RWPE2 (cell line): ENCODE measurements at regions not wholly inside any gene's neighbourhood (a gene's known extent, or its start where the extent isn't known, plus 50 kb on each side); places are given as distances from the start of the nearest gene placed in this dataset.

Experiments used
- ATAC-seq: fragments of 200-7000 bp; cut with Tn5 transposase; 3 replicates; pipeline ENCODE4 v1.9.1; 2021; ENCODE audit warnings: low read depth
- DNase-seq: peaks from one replicate; pipeline ENCODE4 v3.0.0-alpha.2; 2020; ENCODE audit warnings: low spot score
- H3K27ac ChIP-seq: fragments of 450-650 bp; 2 replicates; pipeline ENCODE4 v1.5.1; 2017; ENCODE audit warnings: mild to moderate bottlenecking; ENCODE audit not compliant: poor library complexity, severe bottlenecking
- H3K27me3 ChIP-seq: fragments of 250-450 bp; sonication (Bioruptor Pico); 2 replicates; pipeline ENCODE4 v1.5.1; 2021; ENCODE audit warnings: mild to moderate bottlenecking, moderate library complexity; ENCODE audit not compliant: insufficient read depth, poor library complexity, severe bottlenecking
- H3K36me3 ChIP-seq: fragments of 250-450 bp; sonication (Bioruptor Pico); 2 replicates; pipeline ENCODE4 v1.5.1; 2020; ENCODE audit warnings: low read depth, mild to moderate bottlenecking, moderate library complexity
- H3K4me1 ChIP-seq: fragments of 250-450 bp; sonication (Bioruptor Pico); 2 replicates; pipeline ENCODE4 v1.5.1; 2021; ENCODE audit warnings: mild to moderate bottlenecking, moderate library complexity; ENCODE audit not compliant: insufficient read depth, poor library complexity, severe bottlenecking
- H3K4me3 ChIP-seq: fragments of 250-450 bp; sonication (Bioruptor Pico); 2 replicates; pipeline ENCODE4 v1.5.1; 2021; ENCODE audit warnings: mild to moderate bottlenecking, moderate library complexity; ENCODE audit not compliant: severe bottlenecking
- H3K9me3 ChIP-seq: fragments of 250-450 bp; sonication (Bioruptor Pico); 2 replicates; pipeline ENCODE4 v1.5.1; 2021; ENCODE audit warnings: mild to moderate bottlenecking, moderate library complexity; ENCODE audit not compliant: severe bottlenecking
- CTCF ChIP-seq: fragments of 450-650 bp; IDR thresholded peaks from one replicate; pipeline ENCODE4 v1.5.1; 2017; ENCODE audit warnings: mild to moderate bottlenecking, moderate library complexity; ENCODE audit not compliant: poor library complexity, severe bottlenecking

- DNase-seq: no peak
- TF ChIP-seq CTCF: no peak
- H3K4me3 ChIP-seq: no peak overlapping the region
- no peaks in the 10 kb centered on the region for H3K9me3 ChIP-seq
- ATAC-seq: no peak
- no peak overlapping the region for H3K27ac ChIP-seq
- no peaks in the 10 kb centered on the region for H3K27me3 ChIP-seq
- no peaks in the 10 kb centered on the region for H3K4me1 ChIP-seq
- H3K36me3 ChIP-seq: no peaks in the 10 kb centered on the region
Observed at GRCh38 chr20:50387996-50388332, 122.2 kb upstream of the PTPN1 start.

DNA sequence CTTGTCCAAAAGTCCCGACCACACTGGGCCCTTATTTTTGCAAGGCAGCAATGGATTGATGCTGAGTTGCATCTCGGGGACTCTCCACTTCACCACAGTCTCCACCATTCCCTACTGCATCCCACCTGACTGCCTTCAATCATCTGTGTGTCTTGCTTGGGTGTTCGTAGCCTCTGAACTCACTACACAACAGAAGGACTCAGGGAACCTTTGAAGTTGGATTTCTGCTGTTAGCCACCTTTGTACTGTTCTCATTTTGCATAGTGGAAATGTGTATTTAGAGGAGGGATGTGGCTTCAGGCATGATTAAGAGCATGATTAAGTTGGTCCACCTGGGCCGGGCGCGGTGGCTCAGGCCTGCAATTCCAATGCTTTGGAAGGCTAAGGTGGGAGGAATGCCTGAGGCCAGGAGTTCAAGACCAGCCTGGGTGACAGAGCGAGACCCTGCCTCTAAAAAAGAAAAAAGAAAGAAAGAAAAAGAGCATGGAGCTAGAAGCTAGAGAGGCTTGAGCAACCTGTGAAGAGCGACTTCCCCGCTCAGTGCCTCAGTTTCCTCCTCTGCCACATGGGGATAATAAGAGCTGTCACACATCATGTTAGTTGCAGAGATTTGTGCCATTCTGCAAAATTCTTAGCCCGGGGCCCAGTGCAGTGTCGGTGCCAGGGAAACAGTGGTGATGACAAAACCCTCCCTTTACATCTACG, 121.3 kb upstream of the PTPN1 start:
- no peaks in the 10 kb centered on the region for H3K27me3 ChIP-seq
- no peaks in the 10 kb centered on the region for H3K9me3 ChIP-seq
- no peak overlapping the region for H3K27ac ChIP-seq
- H3K4me3 ChIP-seq: no peak overlapping the region
- TF ChIP-seq CTCF: no peak
- DNase-seq (no peak), ATAC-seq (no peak)
- no peaks in the 10 kb centered on the region for H3K36me3 ChIP-seq
- H3K4me1 ChIP-seq: no peaks in the 10 kb centered on the region

GRCh38 chr20:50389438-50389807, 120.8 kb upstream of the PTPN1 start:
- no peaks in the 10 kb centered on the region for H3K4me1 ChIP-seq
- no peaks in the 10 kb centered on the region for H3K27me3 ChIP-seq
- H3K27ac ChIP-seq: no peak overlapping the region
- no peak for ATAC-seq
- no peak overlapping the region for H3K4me3 ChIP-seq
- DNase-seq: no peak
- H3K36me3 ChIP-seq: no peaks in the 10 kb centered on the region
- no peak for TF ChIP-seq CTCF
- H3K9me3 ChIP-seq: no peaks in the 10 kb centered on the region

DNA sequence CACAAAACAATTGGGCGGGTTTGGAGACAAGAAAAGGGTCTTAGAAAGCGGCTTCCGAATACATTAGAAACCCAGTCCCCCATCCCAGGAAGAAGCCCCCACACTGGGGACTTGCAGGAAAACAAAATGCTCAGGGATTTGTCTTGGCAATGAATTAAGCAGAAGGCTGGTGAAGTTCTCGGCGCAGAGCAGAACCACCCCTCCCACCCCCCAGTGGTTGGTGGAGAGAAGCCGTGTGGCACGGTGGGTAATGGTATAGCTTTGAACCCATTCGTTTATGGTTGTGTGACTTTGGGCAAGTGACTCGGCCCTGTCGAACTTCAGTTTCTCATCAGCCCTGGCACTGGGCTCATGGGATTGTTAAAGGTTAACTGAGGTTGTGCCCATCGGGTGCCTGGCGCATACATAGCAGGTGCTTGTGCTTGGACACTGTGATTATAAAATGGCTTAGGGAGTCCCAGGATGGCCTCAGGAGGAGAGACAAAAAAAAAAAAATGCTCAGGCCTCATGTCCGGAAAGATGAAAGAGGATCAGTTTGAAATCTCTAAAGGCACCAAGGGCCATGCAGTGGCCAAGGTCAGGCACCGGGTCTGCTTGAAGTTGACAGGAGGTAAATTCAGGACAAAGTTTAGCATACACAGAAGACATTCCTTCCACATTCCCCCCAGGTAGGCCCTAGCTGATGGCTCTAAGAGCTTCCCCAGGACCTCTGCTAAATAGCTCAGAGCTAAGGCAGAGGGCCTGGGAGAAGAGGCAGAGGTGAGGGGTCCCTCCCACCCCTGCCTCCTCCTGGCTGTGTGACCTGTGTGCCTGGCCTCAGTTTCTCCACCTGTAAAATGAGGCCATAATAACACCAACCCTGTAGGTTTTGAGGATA, 120.1 kb upstream of the PTPN1 start:
- DNase-seq (peak; percentile 77), ATAC-seq (no peak)
- H3K27me3 ChIP-seq: no peaks in the 10 kb centered on the region
- no peak overlapping the region for H3K4me3 ChIP-seq
- H3K36me3 ChIP-seq: no peaks in the 10 kb centered on the region
- H3K27ac ChIP-seq: no peak overlapping the region
- no peaks in the 10 kb centered on the region for H3K4me1 ChIP-seq
- no peaks in the 10 kb centered on the region for H3K9me3 ChIP-seq
- no peak for TF ChIP-seq CTCF
